ENCODE measurements at regions not wholly inside any gene's neighbourhood (a gene's known extent, or its start where the extent isn't known, plus 50 kb on each side); places are given as distances from the start of the nearest gene placed in this dataset.

- TF ChIP-seq CTCF (conservative IDR thresholded peaks at IDR 0.05) (no peak), ZFX (IDR thresholded peaks at IDR 0.05) (no peak)
Observed at GRCh38 chr2:20913491-20913890, 90.6 kb upstream of the LDAH start.

Measured in C4-2B (cell line).